Ishikawa (cell line): ENCODE measurements at regions not wholly inside any gene's neighbourhood (a gene's known extent, or its start where the extent isn't known, plus 50 kb on each side); places are given as distances from the start of the nearest gene placed in this dataset.
A peak's percentile ranks its signal among the peaks of the same experiment; 100 is the strongest.

Experiments used
- CEBPB ChIP-seq: IDR thresholded peaks from 2 replicates; pipeline ENCODE4 v1.6.1; 2012
- CREB1 ChIP-seq: IDR thresholded peaks from 2 replicates; pipeline ENCODE4 v1.6.1; 2012; ENCODE audit warnings: low read depth
- EGR1 ChIP-seq: IDR thresholded peaks from 2 replicates; pipeline ENCODE4 v1.6.1; 2012
- EP300 ChIP-seq: IDR thresholded peaks from 2 replicates; pipeline ENCODE4 v1.6.1; 2012; ENCODE audit warnings: borderline replicate concordance
- FOXM1 ChIP-seq: IDR thresholded peaks from 2 replicates; pipeline ENCODE4 v1.6.1; 2012; ENCODE audit warnings: low read depth, borderline replicate concordance
- NFIC ChIP-seq: IDR thresholded peaks from 2 replicates; pipeline ENCODE4 v1.6.1; 2012
- RAD21 ChIP-seq: IDR thresholded peaks from 2 replicates; pipeline ENCODE4 v1.6.1; 2012; ENCODE audit warnings: low read depth
- TAF1 ChIP-seq: IDR thresholded peaks from 2 replicates; pipeline ENCODE4 v1.6.1; 2012; ENCODE audit warnings: low read depth, mild to moderate bottlenecking
- TCF12 ChIP-seq: IDR thresholded peaks from 2 replicates; pipeline ENCODE4 v1.6.1; 2012; ENCODE audit warnings: low read depth
- TEAD4 ChIP-seq: IDR thresholded peaks from 2 replicates; pipeline ENCODE4 v1.6.1; 2012
- USF1 ChIP-seq: IDR thresholded peaks from 2 replicates; pipeline ENCODE4 v1.6.1; 2012
- YY1 ChIP-seq: IDR thresholded peaks from 2 replicates; pipeline ENCODE4 v1.6.1; 2012; ENCODE audit warnings: low read depth
- ZBTB7A ChIP-seq: IDR thresholded peaks from 2 replicates; pipeline ENCODE4 v1.6.1; 2012; ENCODE audit warnings: low read depth
- TF ChIP-seq, protein P1 (sequence below): IDR thresholded peaks from 2 replicates; pipeline ENCODE4 v1.6.1; 2012
- TF ChIP-seq, protein P2 (sequence below): IDR thresholded peaks from 2 replicates; pipeline ENCODE4 v1.6.1; 2012; ENCODE audit warnings: low read depth, mild to moderate bottlenecking

GRCh38 chr2:204144492-204144891 is 207.9 kb downstream of the ICOS start:
- TF ChIP-seq USF1 (no peak), TEAD4 (no peak)

GRCh38 chr2:204145263-204145751 is 208.7 kb downstream of the ICOS start:
- TF ChIP-seq RAD21 = peak; percentile 96
- TF ChIP-seq ZBTB7A = no peak

DNA sequence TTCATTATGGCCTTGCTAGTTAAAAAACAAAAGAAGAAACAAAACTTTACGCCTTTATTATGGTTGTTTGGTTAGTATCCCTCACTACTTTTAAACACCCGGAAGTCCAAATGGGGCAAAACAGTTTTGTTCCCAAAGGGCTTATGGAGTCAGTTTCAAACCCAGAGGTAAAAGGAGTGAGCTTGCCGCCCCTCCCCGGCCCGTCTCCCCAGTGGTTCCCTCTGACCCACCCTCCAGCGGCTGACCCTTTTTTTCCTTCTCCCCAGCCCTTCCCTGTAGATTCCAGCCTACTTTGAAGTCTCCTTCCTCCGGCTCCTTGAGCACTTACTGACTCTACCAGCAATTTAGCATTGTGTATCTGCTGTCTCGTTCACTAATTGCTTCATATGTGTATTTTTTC is 209.2 kb downstream of the ICOS start:
- TF ChIP-seq ZBTB7A (no peak), EGR1 (no peak), TAF1 (no peak), USF1 (no peak), TEAD4 (no peak), YY1 (no peak), RAD21 (no peak), CEBPB (no peak), CREB1 (no peak), EP300 (no peak), TCF12 (no peak), FOXM1 (no peak), NFIC (no peak)
- TF ChIP-seq, protein P1, sequence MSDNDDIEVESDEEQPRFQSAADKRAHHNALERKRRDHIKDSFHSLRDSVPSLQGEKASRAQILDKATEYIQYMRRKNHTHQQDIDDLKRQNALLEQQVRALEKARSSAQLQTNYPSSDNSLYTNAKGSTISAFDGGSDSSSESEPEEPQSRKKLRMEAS = no peak
- TF ChIP-seq, protein P2, sequence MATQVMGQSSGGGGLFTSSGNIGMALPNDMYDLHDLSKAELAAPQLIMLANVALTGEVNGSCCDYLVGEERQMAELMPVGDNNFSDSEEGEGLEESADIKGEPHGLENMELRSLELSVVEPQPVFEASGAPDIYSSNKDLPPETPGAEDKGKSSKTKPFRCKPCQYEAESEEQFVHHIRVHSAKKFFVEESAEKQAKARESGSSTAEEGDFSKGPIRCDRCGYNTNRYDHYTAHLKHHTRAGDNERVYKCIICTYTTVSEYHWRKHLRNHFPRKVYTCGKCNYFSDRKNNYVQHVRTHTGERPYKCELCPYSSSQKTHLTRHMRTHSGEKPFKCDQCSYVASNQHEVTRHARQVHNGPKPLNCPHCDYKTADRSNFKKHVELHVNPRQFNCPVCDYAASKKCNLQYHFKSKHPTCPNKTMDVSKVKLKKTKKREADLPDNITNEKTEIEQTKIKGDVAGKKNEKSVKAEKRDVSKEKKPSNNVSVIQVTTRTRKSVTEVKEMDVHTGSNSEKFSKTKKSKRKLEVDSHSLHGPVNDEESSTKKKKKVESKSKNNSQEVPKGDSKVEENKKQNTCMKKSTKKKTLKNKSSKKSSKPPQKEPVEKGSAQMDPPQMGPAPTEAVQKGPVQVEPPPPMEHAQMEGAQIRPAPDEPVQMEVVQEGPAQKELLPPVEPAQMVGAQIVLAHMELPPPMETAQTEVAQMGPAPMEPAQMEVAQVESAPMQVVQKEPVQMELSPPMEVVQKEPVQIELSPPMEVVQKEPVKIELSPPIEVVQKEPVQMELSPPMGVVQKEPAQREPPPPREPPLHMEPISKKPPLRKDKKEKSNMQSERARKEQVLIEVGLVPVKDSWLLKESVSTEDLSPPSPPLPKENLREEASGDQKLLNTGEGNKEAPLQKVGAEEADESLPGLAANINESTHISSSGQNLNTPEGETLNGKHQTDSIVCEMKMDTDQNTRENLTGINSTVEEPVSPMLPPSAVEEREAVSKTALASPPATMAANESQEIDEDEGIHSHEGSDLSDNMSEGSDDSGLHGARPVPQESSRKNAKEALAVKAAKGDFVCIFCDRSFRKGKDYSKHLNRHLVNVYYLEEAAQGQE = no peak

- TF ChIP-seq NFIC (no peak), CEBPB (no peak), YY1 (no peak), EGR1 (no peak), TCF12 (no peak), ZBTB7A (no peak), TAF1 (no peak)
- TF ChIP-seq, protein P2 = no peak
These were observed 214.2 kb downstream of the ICOS start for GRCh38 chr2:204150721-204151120.

- TF ChIP-seq TAF1 (no peak), CREB1 (no peak), TEAD4 (no peak), FOXM1 (no peak), ZBTB7A (no peak), NFIC (no peak), EGR1 (no peak), TCF12 (no peak)
- TF ChIP-seq, protein P1 = no peak
- TF ChIP-seq, protein P2 = no peak
These were observed 216.1 kb downstream of the ICOS start for GRCh38 chr2:204152616-204153015.

- TF ChIP-seq YY1 (no peak), ZBTB7A (no peak), EGR1 (no peak), TAF1 (no peak), TCF12 (no peak), TEAD4 (no peak), EP300 (no peak)
- TF ChIP-seq, protein P2 = no peak
These were observed 218.3 kb downstream of the ICOS start for GRCh38 chr2:204154863-204155262.
